Progenitor cell of endocrine pancreas (in vitro differentiated cells): ENCODE measurements at regions not wholly inside any gene's neighbourhood (a gene's known extent, or its start where the extent isn't known, plus 50 kb on each side); places are given as distances from the start of the nearest gene placed in this dataset.

Source experiments
- DNase-seq: peaks from one replicate; pipeline ENCODE4 v3.0.0; 2021; ENCODE audit warnings: low spot score; ENCODE audit not compliant: unreplicated experiment
- H3K27ac Mint-ChIP-seq: 2 replicates; pipeline ENCODE4 v1.8.0; 2021; ENCODE audit warnings: mild to moderate bottlenecking, moderate library complexity, mixed read lengths
- H3K27me3 Mint-ChIP-seq: 2 replicates; pipeline ENCODE4 v1.8.0; 2021; ENCODE audit warnings: mixed read lengths
- H3K36me3 Mint-ChIP-seq: 2 replicates; pipeline ENCODE4 v1.8.0; 2022; ENCODE audit warnings: mixed read lengths; ENCODE audit not compliant: insufficient read depth
- H3K4me1 Mint-ChIP-seq: 2 replicates; pipeline ENCODE4 v1.8.0; 2021; ENCODE audit warnings: low read depth, mixed read lengths
- H3K4me3 Mint-ChIP-seq: 2 replicates; pipeline ENCODE4 v1.8.0; 2021; ENCODE audit warnings: low read depth, mild to moderate bottlenecking, moderate library complexity, mixed read lengths
- H3K9me3 Mint-ChIP-seq: 2 replicates; pipeline ENCODE4 v1.8.0; 2021; ENCODE audit warnings: low read depth, mixed read lengths
- TF ChIP-seq, protein P1 (sequence below): fragments of 200-600 bp; sonication (generic); IDR thresholded peaks from one replicate; pipeline ENCODE4 v1.5.0; 2021; ENCODE audit warnings: antibody characterized with exemption, mild to moderate bottlenecking; ENCODE audit not compliant: unreplicated experiment

GRCh38 chr6:167683028-167683862 lies 143.5 kb upstream of the AFDN start:
- TF ChIP-seq, protein P1, sequence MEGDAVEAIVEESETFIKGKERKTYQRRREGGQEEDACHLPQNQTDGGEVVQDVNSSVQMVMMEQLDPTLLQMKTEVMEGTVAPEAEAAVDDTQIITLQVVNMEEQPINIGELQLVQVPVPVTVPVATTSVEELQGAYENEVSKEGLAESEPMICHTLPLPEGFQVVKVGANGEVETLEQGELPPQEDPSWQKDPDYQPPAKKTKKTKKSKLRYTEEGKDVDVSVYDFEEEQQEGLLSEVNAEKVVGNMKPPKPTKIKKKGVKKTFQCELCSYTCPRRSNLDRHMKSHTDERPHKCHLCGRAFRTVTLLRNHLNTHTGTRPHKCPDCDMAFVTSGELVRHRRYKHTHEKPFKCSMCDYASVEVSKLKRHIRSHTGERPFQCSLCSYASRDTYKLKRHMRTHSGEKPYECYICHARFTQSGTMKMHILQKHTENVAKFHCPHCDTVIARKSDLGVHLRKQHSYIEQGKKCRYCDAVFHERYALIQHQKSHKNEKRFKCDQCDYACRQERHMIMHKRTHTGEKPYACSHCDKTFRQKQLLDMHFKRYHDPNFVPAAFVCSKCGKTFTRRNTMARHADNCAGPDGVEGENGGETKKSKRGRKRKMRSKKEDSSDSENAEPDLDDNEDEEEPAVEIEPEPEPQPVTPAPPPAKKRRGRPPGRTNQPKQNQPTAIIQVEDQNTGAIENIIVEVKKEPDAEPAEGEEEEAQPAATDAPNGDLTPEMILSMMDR: no peak
- Mint-ChIP-seq H3K4me3 (no peak overlapping the region), H3K27ac (peak overlapping the region; percentile 96), H3K9me3 (peaks cover 3% of the 10 kb centered on the region), H3K4me1 (peaks cover 64% of the 10 kb centered on the region), H3K36me3 (peaks cover 6% of the 10 kb centered on the region), H3K27me3 (no peaks in the 10 kb centered on the region)
- DNase-seq: no peak

GRCh38 chr6:167684276-167685104 lies 142.2 kb upstream of the AFDN start:
- peak overlapping the region; percentile 96 for H3K27ac Mint-ChIP-seq
- no peak overlapping the region for H3K4me3 Mint-ChIP-seq
- peaks cover 3% of the 10 kb centered on the region for H3K9me3 Mint-ChIP-seq
- H3K27me3 Mint-ChIP-seq: no peaks in the 10 kb centered on the region
- H3K4me1 Mint-ChIP-seq: peaks cover 59% of the 10 kb centered on the region
- H3K36me3 Mint-ChIP-seq: peaks cover 6% of the 10 kb centered on the region
- TF ChIP-seq, protein P1: no peak
- no peak for DNase-seq

DNA sequence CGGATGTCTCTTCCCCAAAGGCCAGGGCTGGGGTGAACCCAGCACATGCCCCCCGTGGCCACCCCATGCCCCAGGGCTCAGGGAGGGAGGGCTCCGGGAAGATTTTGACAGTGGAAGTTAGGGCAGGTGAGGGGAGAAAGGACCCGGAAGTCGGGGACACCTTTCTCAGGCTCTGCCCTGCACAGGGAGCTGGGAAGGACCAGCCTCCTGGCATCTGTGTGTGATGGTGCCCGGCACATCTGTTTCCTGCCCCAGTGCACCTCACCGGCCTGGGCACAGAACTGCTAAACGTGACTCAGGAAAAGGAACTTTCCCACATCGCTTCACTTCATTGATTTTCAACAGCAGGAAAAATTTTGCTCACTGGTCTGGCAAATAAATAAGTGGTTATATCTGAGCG lies 141.1 kb upstream of the AFDN start:
- no peak for DNase-seq
- peaks cover 3% of the 10 kb centered on the region for H3K9me3 Mint-ChIP-seq
- H3K4me1 Mint-ChIP-seq: peaks cover 53% of the 10 kb centered on the region
- peaks cover 2% of the 10 kb centered on the region for H3K36me3 Mint-ChIP-seq
- no peak overlapping the region for H3K27ac Mint-ChIP-seq
- no peak overlapping the region for H3K4me3 Mint-ChIP-seq
- no peaks in the 10 kb centered on the region for H3K27me3 Mint-ChIP-seq
- TF ChIP-seq, protein P1: no peak

DNA sequence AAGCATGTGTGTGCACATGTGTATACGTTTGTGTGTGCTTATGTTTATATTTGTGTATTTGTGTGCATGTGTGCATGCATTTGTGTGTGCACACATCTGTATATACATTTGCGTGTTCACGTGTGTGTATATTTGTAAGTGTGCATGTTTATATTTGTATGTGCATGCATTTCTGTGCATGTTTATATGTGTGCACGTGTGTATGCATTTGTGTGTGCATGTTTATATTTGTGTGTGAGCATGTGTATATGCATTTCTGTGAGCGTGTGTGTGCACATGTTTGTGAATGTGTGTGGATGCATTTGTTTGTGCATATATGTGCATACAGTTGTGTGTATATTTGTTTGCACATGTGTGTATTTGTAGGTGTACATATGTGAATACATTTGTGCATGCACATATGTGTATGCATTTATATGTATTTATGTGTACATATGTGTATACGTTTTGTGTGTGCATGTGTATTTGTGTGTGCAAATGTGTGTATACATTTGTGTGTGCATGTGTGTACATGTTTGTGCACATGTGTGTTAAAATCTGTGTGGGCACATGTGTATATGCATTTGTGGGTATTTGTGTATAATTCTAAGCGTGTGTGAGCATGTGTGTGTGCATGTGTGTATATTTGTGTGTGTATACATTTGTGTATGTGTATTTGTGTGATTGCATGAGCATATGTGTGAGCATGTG lies 140.4 kb upstream of the AFDN start:
- no peak for DNase-seq
- Mint-ChIP-seq H3K36me3 (peaks cover 2% of the 10 kb centered on the region), H3K27ac (peak overlapping the region; percentile 1), H3K4me3 (no peak overlapping the region), H3K27me3 (no peaks in the 10 kb centered on the region), H3K4me1 (peaks cover 56% of the 10 kb centered on the region), H3K9me3 (peaks cover 3% of the 10 kb centered on the region)
- TF ChIP-seq, protein P1: no peak
